Glomerular endothelial cell (primary cell): ENCODE measurements at regions not wholly inside any gene's neighbourhood (a gene's known extent, or its start where the extent isn't known, plus 50 kb on each side); places are given as distances from the start of the nearest gene placed in this dataset.
A peak's percentile ranks its signal among the peaks of the same experiment; 100 is the strongest.

Source experiments
- DNase-seq: peaks from one replicate; pipeline ENCODE4 v3.0.0-alpha.2; 2011; ENCODE audit warnings: low read depth, low spot score; ENCODE audit errors: extremely low read depth

DNA sequence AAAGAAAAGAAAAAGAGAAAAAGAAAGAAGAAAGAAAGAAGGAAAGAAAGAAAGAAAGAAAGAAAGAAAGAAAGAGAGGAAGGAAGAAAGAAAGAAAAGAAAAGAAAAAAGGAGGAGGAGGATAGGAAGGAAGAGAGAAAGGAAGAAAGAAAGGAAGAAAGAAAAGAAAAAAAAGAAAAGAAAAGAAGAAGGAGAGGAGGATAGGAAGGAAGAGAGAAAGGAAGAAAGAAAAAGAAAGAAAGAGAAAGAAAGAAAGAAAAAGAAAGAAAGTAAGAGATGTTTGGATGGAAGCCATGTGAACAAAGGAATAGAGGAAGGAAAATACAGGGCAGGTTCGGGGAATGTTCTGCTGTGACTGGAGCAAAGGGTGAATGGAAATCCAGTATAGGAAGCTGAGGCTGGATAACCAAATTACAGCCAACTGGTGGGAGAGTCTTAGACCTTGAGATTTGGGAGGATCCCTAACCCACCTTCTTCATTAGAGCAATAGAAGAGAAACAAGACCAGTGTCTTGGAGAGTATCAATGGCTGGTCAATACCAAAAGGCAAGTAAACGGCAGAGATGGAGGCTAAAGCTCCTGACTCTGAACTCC, 94.9 kb downstream of the RASSF10 start:
- DNase-seq = no peak

DNA sequence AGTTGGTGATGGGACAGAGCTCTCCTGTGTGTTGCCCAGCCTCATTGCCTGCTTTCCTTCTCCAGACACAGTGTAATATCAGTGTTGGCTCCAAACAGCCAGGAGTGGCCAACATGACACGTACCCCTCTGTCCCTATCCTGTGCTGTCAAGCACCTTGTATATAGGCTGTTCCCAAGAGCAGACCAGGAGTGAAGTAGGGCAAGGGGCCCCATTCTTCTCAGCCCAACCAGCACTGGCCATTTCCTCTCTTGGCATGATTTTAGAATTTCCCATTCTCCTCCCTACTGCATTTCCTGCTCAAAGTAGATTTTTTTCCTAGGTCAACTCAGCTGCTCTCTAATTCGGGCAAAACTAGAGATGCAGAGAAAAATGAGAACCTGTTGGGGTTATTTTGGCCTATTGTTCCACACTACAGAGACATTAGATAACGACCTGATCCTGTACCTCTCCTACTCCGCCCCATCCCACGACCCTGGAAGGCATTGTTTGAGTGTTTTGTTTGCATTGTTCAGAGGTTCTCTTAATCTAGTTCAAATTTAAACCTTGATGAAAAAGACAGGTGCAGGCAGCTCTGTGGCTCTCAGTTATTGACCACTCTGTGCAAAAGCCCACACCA, 95.6 kb downstream of the RASSF10 start:
- no peak for DNase-seq

DNA sequence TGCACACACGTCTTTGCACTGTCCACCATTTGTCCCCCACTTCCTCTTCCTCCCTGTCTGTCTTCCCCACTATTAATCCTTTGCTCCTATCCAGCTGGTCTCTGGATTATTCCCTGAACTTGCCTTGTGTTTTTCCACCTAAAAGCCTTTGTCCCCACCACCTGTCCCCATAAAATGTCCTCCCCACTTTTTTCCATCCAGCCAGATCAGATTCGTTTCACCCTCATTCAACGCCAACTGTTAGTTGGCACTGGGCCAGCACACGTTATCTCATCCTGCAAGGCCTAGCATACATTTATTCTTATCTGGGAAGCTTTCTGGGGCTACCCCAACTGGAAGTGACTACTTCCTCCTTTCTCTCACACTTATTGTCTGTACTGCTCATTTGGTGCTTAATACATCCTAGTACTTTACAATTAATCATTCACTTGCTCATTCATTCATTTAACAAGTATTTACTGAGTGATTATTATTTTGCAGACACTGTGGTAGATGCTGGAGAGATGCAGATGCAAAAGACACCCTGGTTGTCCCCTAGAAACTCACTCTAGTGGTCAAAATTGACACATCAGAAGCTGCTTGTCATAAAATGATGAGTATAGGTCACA, 96.2 kb downstream of the RASSF10 start:
- peak; percentile 91 for DNase-seq

DNA sequence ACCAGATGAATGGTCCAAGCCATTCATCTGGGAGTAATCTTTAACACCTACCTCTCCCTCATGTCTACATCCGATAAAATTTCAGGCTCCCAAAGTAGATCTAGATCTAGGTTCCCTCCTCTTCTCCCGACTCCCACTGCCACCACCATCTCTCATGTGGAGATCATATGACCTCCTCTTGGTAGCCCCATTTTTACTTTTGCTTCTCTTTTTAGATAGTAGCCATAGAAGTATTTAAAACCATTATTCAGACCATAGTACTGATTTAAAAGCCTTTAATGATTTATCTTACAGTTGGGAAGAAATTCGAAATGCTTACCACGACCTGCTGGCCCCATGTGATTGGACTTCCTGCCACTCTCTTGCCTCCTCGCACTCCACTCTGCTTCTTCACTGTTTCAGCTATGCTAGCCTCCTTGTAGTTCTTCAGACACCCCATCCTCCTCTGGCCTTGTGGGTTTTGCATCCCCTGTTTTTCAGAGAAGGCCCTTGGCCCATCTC, 98.5 kb downstream of the RASSF10 start:
- no peak for DNase-seq

DNA sequence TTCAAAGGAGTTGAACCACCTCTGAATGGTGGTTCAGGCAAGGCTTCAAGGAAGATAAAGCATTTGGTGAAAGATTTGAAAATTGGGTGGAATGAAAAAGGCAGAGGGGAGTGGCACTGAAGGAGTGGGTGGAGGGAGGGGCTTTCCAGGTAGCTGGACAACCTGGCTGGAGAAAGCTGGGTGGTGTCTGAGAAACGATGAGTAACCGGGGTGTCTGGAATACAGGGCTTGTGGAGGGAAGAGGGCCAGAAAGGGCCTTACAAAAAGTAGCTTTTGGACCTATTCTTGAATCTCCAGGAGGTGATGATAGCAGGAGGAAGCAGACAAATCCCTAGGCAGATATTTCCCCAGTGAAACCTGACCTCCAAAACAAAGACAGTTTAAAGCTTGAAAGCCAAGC, 99.3 kb downstream of the RASSF10 start:
- no peak for DNase-seq

DNA sequence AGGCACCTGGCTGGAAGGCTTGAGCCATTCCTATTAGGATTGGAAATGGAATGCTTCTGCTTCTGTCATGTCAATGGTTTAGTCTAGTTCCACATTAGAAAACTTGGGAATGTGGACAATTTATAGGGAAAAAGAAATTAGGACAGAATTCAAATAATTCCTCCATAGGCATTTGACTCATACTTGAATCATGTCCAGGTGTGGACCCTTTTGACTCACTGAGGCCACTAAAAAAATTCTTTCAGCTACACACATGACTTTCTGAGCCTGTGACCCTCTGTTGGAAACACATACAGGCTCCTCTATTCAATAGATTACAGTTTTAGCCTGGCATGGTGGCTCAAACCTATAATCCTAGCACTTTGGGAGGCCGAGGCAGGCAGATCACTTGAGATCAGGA, 100.5 kb downstream of the RASSF10 start:
- no peak for DNase-seq

DNA sequence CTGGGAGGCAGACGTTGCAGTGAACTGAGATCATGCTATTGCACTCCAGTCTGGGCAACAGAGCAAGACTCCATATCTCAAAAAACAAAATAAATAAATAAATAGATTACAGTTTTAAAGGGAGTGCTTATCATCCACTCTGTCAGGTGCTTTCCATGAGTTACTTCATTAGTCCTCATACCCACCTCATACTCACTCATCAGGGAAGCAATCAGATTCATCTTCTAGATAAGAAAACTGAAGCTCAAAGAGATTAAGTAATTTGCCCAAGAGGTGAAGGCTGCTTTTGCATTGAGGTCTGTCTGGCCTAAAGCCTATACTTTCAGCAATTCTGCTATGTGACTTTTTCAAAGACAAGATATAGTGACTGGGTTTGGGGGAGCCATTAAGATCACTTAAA, 101.0 kb downstream of the RASSF10 start:
- DNase-seq = no peak

DNA sequence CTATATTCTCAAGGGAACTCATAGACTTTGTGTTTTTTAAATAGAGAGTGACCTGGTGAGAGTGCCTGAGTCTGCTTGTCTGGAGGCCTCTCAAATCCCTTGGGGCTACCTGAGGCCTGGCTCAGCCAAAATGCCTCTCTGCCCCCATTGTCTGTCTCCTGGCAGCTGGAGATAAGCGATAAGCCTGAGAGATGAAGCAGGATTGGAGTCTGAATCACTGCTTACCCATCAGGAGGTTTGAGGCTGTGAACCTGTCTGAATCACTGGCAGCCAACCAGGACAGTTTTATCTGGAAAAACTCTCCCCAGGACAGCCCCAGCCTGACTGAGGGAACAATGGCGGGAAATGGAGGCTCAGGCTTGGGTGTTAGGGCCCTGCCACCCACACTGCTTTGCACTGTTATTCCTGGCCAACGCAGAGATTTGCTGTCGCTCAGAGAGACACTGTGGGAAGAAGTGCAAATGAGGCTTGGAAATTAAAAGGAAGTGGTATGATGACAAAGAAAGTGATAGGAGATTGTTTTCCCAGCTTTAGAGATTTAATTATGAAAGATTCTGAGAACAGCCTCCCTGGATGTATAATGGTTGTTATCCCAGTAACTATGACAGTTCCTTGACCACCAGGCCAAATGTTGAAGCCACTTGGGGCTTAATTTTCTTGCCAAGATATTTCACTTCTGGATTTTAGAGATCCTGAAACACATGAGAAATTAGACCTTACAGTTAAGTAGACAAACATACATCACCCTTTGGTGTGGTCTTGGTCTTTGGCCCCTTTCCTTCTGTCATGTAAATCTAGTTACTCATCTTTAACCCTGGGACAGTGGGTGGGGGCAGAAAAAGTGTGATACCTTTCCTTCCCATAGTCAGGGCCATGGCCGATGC, 102.1 kb downstream of the RASSF10 start:
- DNase-seq = peak; percentile 56

DNA sequence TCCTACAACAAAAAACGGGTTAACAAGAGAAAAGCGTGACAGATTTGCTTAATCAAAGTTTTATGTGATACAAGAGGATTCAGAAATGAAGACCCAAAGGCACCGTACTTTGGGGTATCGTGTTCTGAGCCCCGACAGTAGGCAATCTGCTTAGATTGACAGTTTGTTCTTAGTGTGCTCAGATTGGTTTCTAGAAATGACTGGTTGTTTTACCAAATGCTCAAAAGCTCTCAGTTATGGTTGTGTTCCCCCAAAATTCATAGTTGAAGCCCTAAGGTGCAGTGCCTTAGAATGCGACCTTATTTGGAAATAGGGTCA, 102.7 kb downstream of the RASSF10 start:
- DNase-seq = no peak

DNA sequence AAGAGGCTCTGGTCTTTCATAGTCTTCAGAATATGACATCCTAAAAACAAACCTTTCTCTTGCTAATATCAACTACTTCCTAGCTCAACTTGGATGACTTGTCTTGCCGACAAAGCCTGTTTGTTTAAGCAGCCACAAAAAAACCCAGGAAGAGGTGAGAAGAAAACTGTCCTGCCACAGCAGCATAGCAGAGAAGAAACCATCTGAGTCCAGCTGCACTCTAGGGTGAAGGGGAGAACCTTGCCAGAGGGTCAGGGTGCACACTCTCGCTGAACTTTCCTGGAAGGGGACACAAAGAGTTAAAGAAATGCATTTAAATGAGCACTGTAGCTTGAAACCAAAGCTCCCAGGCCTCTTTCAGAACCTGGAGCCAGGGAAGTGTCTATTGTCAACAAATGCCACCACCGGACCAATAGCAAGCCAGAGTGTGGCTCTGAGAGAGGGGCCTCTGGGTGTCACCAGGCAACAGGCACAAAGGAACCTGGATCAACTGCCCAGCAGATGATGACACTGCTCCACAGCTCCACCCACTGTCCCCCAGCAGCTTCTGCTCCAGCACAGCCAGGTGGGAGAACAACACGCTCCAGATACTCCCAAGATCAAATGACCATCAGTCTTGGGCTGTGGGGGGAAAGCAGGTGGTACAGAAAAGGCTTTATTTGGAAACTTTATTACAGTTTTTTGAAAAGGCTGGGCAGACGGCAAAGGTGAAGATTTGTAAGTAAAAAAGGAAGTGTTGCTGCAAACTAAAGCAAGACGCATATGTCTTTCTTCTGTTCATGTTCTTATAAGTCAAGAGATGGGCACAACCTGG, 105.7 kb downstream of the RASSF10 start:
- no peak for DNase-seq

DNA sequence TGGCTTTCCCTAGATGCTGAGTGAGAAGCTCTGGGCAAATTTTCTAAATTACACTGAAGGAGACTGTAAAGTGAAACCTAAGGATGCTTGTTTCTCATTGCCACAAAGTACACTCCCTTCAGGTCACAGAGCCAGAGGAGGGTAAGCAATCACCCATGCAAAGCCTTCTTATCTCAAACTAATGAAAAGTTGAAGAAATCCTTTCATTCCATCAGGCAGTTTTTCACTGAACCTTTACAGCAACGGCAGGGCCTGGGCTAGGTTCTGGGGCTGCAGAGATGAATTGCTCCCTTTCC, 106.2 kb downstream of the RASSF10 start:
- no peak for DNase-seq

DNA sequence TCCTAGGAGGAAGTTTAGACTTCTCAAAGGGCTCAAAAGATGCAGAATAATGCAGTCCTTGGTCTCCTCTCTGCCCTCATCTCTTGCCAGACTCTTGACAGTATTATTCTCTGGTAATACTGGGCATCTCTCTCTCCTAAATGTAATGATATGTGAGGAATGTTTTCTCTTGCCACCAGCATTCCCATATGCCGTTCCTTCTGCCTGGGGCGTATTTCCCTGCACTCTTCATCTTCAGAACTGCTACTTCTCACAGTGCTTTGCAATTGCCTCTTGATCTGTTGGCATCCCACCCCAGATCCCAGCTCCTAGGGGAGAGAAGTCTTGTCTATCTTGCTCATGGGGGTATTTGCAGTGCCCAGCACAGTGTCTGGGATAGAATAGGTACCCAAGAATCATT, 107.4 kb downstream of the RASSF10 start:
- no peak for DNase-seq

DNA sequence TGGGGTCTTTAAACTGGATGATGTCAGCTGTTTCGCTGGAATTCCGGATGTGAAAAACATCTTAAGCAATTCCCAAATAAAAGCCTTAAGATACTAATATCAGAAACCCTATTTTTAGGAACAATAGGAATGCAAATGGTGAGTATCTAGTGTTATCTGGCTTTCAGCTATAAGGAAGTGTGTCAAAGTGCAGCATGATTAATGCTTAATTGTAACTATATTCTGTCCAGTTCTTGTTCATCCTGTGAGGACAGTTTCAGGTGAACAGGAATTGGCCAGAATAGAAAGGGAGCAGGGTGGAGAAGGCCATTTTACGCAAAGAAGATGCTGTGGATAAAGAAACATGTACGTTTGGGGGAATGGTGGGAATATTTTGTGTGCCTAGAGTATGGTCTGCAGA, 108.2 kb downstream of the RASSF10 start:
- DNase-seq = no peak

DNA sequence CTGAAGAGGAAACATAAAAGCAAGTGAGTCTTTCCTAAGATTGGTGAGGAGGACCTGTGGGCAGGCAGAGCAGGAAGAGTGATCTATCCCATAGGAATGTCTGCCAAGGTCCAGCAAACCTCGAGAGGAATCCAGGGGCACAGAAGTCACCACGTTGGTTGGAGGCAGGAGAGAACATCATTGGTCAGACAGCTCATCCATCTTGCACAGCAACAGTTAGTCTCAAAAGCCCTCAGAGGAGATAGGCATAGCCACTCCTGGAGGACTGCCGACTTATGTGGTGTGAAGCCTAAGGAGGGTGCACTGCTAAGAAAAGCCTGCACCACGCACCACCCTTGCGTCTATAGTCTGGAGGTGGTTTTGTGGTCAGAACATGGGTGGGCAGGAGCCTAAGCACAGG, 109.1 kb downstream of the RASSF10 start:
- DNase-seq = peak; percentile 80

DNA sequence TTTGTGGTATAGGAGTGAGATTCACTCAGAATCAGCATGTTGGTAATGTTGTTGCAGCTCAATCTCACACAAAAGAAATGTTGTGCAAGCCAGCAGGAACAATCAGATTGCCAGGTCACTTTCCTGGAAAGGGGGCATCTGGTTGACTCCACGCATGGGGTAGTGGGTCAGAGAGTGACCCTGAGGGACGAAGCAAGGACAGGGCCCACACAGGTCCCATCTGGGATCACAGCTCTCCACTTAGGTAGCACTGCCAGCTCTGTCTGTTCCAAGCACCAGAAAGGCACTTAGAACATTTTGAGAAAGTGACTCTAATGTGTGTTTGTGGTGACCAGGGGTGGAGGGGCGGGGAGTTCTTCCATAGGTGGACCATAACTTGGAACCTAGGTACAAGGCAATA, 109.5 kb downstream of the RASSF10 start:
- DNase-seq = no peak

DNA sequence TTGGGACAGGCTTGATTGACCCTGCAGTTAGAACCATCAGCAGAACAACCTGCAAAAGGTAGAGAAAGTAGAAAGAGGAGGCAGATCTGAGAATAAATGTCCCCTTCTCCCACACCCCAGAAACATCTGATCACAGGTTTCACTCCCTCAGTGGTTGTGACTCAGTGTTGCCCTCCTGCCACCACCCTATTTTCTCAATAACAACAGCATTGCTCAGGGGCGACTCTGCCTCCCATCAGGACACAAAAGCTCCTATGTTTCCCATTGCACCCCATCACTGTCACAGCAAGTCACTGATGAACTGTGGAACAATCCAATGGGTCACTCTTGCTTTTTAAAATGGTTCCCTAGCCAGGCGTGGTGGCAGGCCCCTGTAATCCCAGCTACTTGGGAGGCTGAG, 110.2 kb downstream of the RASSF10 start:
- no peak for DNase-seq

DNA sequence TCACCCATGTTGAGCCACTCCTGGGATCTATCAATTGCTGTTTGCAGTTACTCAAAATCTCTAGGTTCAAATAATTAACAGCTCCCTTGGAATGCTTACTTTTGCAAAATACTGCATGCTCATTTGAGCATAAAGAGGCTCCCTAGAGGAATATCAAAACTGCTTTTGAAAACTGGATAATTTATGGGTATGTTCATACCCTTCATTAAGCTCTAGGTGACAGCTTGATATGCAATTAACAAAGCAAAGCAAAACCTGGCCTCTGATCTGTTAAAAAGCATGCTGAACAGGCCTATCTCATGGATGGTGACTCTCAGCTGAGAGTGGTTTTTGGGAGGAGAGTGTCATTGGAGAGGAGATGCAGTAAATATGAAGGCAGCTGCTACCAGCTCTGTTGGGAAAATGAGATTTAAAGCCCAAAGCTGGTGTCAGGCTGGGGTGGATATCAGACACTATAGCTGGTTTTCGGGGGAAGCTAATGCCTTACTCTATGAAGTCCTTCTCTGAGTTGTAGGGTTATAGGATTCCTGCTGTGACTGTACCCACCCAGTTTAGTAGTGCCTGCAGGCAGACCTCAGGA, 110.9 kb downstream of the RASSF10 start:
- no peak for DNase-seq

DNA sequence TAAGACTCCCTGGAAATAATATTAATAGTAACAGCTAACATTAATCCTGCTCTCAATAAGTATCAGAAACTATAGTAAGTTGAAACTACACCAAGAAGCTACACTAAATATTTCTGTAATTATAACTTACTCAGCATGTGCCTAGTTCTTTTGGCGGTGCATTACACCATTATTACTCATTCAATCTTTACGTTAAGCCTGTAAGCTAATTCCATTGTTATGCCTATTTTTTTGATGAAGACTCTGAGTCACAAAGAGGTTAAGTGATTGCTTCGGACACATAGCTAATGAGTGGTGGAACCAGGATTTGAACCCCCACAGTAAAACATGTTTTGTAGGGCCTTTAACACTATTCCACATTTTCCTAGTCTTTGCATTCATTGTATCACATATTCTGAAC, 111.6 kb downstream of the RASSF10 start:
- no peak for DNase-seq

DNA sequence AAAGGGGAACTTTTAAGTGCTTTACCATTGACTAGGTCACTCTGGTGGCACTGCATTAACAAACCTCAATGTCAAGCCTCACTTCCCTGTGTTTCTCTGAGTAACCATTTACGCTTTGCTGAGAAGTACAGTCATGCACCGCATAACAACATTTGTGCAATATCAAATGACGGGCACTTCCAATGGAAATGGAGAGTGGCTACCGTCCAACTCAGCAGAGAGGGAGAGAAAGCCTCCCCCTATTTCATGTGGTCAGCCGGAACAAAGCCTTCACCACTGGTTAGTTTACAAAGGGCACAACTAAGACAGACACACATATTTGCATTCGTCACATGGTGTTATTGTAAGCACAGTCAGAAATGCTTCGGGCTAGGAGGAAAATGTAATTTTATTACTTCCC, 117.3 kb downstream of the RASSF10 start:
- no peak for DNase-seq

DNA sequence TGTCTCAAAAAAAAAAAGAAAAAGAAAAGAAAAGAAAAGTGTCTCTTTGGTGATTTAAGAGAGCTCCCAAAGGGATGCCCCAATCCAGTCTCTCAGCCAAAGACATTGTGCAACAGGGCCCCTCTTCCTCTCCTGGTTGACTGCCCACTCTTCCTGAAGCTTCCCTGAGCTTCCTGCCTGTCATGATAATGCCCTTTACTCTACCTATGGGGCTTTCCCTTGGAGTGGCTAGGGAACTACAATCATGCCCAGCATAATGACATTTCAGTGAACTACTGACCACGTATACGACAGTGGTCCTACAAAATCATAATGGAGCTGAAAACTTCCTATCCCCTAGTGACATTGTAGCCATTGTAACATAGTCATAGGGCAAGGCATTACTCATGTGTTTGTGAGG, 118.0 kb downstream of the RASSF10 start:
- DNase-seq = no peak

DNA sequence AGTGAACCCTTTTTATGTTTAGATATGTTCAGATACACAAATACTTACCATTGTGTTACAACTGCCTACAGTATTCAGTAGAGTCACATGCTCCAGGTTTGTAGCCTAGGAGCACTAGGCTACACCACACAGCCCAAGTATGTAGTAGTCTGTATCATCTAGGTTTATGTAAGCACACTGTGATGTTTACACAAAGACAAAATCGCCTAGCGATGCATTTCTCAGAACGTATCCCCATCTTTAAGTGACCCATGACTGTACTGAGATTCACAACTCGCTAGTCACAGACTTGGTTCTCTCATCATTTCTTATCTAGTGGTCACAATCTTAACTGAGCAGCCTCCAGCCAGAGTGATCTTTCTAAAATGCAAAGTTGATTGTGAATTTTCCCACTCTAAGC, 119.2 kb downstream of the RASSF10 start:
- DNase-seq = no peak
